Osteoblast (primary cell): ENCODE measurements at regions not wholly inside any gene's neighbourhood (a gene's known extent, or its start where the extent isn't known, plus 50 kb on each side); places are given as distances from the start of the nearest gene placed in this dataset.

Experiments used
- DNase-seq: peaks from one replicate; pipeline ENCODE4 v3.0.0; 2011; ENCODE audit warnings: low spot score, mixed read lengths; ENCODE audit not compliant: insufficient read length; ENCODE audit errors: missing footprints
- H2AFZ ChIP-seq: 2 replicates; pipeline ENCODE4 v1.6.0; 2011; ENCODE audit warnings: mild to moderate bottlenecking, low read length
- H3K27ac ChIP-seq: 2 replicates; pipeline ENCODE4 v1.5.1; 2011; ENCODE audit warnings: mild to moderate bottlenecking, low read depth, low read length, moderate library complexity
- H3K27me3 ChIP-seq: 2 replicates; pipeline ENCODE4 v1.6.0; 2012; ENCODE audit warnings: mild to moderate bottlenecking, control low read depth, inconsistent platforms, low read length, moderate library complexity; ENCODE audit not compliant: insufficient read depth
- H3K36me3 ChIP-seq: 2 replicates; pipeline ENCODE4 v1.5.1; 2011; ENCODE audit warnings: mild to moderate bottlenecking, low read length, control low read depth, moderate library complexity; ENCODE audit not compliant: insufficient read depth
- H3K4me1 ChIP-seq: 2 replicates; pipeline ENCODE4 v1.5.1; 2011; ENCODE audit warnings: mild to moderate bottlenecking, low read length, control low read depth, moderate library complexity; ENCODE audit not compliant: insufficient read depth
- H3K4me2 ChIP-seq: 2 replicates; pipeline ENCODE4 v1.6.0; 2011; ENCODE audit warnings: mild to moderate bottlenecking, low read length; ENCODE audit not compliant: insufficient read depth
- H3K4me3 ChIP-seq: fragments of 200-600 bp; sonication (generic); 3 replicates; pipeline ENCODE4 v1.5.1; 2012; ENCODE audit warnings: mild to moderate bottlenecking, low read length, inconsistent platforms; ENCODE audit not compliant: insufficient read depth
- H3K79me2 ChIP-seq: 2 replicates; pipeline ENCODE4 v1.6.0; 2012; ENCODE audit warnings: mild to moderate bottlenecking, low read length, control low read depth, inconsistent platforms; ENCODE audit not compliant: insufficient read depth
- H3K9me3 ChIP-seq: 2 replicates; pipeline ENCODE4 v1.5.1; 2011; ENCODE audit warnings: low read depth, low read length, control low read depth
- H4K20me1 ChIP-seq: 2 replicates; pipeline ENCODE4 v1.6.0; 2012; ENCODE audit warnings: mild to moderate bottlenecking, low read length, control low read depth; ENCODE audit not compliant: insufficient read depth
- TF ChIP-seq, protein P1 (sequence below): IDR thresholded peaks from 2 replicates; pipeline ENCODE4 v1.5.1; 2011; ENCODE audit warnings: mild to moderate bottlenecking, low read depth, low read length, moderate library complexity; ENCODE audit errors: extremely low read depth

DNA sequence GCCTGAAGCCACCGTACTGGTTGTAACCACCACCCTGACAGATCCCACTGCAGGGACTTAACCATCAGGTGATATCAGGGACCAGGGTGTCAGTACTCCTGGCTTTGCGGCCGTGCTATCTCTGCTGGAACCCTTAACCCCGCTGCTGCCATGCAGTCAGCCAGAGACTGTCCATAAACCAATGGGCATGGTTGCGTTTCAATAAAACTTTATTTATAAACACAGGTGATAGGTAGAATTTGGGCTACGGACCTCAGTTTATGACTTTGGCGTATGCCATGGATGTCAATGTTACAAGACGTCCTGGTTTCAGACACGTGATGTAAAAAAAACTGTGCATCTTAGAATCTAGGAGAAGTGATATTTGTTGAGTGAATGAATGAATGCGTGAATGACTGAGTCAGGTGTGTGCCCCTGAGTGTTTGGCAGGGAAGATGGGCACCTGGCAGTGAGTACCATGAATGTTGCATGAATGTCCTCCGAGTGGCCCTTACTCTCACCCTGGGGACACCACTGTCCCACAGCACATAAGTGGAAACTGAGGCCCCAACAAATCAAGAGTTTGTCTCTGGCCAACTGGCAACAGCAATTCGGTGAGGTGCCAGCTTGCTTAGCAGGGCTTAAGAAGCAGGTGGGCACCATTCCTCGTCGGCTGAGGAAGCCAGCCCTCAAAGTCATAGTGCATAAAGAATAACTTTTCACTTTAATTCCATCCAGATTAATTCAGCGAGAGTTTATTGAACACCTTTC, 64.0 kb upstream of the APCDD1L start:
- Histone ChIP-seq H3K4me3 (no peak overlapping the region), H3K9me3 (no peaks in the 10 kb centered on the region), H3K4me1 (no peaks in the 10 kb centered on the region), H3K27ac (no peak overlapping the region), H3K79me2 (no peaks in the 10 kb centered on the region), H3K4me2 (no peak overlapping the region), H3K27me3 (no peaks in the 10 kb centered on the region), H3K36me3 (peaks cover 2% of the 10 kb centered on the region), H2AFZ (no peak overlapping the region), H4K20me1 (no peaks in the 10 kb centered on the region)
- DNase-seq = no peak
- TF ChIP-seq, protein P1, sequence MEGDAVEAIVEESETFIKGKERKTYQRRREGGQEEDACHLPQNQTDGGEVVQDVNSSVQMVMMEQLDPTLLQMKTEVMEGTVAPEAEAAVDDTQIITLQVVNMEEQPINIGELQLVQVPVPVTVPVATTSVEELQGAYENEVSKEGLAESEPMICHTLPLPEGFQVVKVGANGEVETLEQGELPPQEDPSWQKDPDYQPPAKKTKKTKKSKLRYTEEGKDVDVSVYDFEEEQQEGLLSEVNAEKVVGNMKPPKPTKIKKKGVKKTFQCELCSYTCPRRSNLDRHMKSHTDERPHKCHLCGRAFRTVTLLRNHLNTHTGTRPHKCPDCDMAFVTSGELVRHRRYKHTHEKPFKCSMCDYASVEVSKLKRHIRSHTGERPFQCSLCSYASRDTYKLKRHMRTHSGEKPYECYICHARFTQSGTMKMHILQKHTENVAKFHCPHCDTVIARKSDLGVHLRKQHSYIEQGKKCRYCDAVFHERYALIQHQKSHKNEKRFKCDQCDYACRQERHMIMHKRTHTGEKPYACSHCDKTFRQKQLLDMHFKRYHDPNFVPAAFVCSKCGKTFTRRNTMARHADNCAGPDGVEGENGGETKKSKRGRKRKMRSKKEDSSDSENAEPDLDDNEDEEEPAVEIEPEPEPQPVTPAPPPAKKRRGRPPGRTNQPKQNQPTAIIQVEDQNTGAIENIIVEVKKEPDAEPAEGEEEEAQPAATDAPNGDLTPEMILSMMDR = no peak

GRCh38 chr20:58577871-58578598, 62.8 kb upstream of the APCDD1L start:
- Histone ChIP-seq H2AFZ (no peak overlapping the region), H3K9me3 (no peaks in the 10 kb centered on the region)
- no peak for DNase-seq

GRCh38 chr20:58577139-58577806, 62.1 kb upstream of the APCDD1L start:
- no peak for DNase-seq
- H3K27ac ChIP-seq = no peak overlapping the region
- H3K9me3 ChIP-seq = no peaks in the 10 kb centered on the region
- H3K27me3 ChIP-seq = no peaks in the 10 kb centered on the region
- peaks cover 10% of the 10 kb centered on the region for H3K36me3 ChIP-seq
- TF ChIP-seq, protein P1 = no peak
- no peaks in the 10 kb centered on the region for H3K79me2 ChIP-seq
- H3K4me2 ChIP-seq = no peak overlapping the region
- H2AFZ ChIP-seq = no peak overlapping the region
- no peaks in the 10 kb centered on the region for H4K20me1 ChIP-seq
- H3K4me1 ChIP-seq = peaks cover 8% of the 10 kb centered on the region
- no peak overlapping the region for H3K4me3 ChIP-seq

More at GRCh38 chr20:58577871-58578598, 62.8 kb upstream of the APCDD1L start:
- Histone ChIP-seq H3K79me2 (no peaks in the 10 kb centered on the region), H3K4me1 (peaks cover under 1% of the 10 kb centered on the region), H3K27ac (no peak overlapping the region), H3K27me3 (no peaks in the 10 kb centered on the region), H3K36me3 (peaks cover 10% of the 10 kb centered on the region), H3K4me2 (no peak overlapping the region), H3K4me3 (no peak overlapping the region), H4K20me1 (no peaks in the 10 kb centered on the region)
- TF ChIP-seq, protein P1 = no peak

GRCh38 chr20:58576603-58576970, 61.4 kb upstream of the APCDD1L start:
- DNase-seq = no peak
- H3K4me2 ChIP-seq = no peak overlapping the region
- TF ChIP-seq, protein P1 = no peak
- no peaks in the 10 kb centered on the region for H3K9me3 ChIP-seq
- H4K20me1 ChIP-seq = no peaks in the 10 kb centered on the region
- no peak overlapping the region for H2AFZ ChIP-seq
- H3K4me1 ChIP-seq = peaks cover 15% of the 10 kb centered on the region
- H3K36me3 ChIP-seq = peaks cover 10% of the 10 kb centered on the region
- H3K27me3 ChIP-seq = no peaks in the 10 kb centered on the region
- H3K27ac ChIP-seq = no peak overlapping the region
- H3K79me2 ChIP-seq = no peaks in the 10 kb centered on the region
- no peak overlapping the region for H3K4me3 ChIP-seq
